ENCODE measurements at regions not wholly inside any gene's neighbourhood (a gene's known extent, or its start where the extent isn't known, plus 50 kb on each side); places are given as distances from the start of the nearest gene placed in this dataset.

DNA sequence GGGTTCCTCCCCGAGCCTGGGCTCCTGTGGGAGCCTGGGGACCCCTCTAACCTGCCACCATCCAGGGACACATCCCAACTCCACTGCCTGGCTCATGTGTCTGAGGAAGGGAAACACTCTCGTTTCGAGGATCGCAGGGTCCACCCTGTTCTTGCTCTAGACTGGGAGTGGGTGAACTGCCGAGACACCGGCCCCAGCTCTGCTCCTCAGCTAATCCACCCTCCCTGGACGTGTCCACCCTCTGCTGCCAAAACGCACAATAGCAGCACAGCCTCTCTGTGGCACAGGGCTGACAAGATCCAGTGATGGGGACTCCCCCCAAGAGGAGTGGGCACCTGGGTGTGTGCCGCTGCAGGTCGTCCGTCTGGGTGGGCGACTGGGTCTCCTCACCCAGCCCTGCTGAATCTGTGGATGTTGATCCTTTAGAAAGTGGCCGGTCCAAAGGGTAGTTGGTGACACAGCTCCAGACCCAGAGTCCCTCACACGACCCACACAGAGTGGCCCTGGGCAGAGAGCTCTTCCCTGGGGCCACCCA is 65.2 kb upstream of the FAM20C start:
- no peak overlapping the region for H3K27ac Mint-ChIP-seq
- H3K27me3 Mint-ChIP-seq: peaks cover 2% of the 10 kb centered on the region
- no peaks in the 10 kb centered on the region for H3K4me1 Mint-ChIP-seq
- no peaks in the 10 kb centered on the region for H3K36me3 Mint-ChIP-seq
- DNase-seq (ENCODE audit: low spot score in 2 of 2): no peak
- no peaks in the 10 kb centered on the region for H3K9me3 Mint-ChIP-seq
- no peak overlapping the region for H3K4me3 Mint-ChIP-seq
- ATAC-seq (ENCODE audit: low read depth): no peak

DNA sequence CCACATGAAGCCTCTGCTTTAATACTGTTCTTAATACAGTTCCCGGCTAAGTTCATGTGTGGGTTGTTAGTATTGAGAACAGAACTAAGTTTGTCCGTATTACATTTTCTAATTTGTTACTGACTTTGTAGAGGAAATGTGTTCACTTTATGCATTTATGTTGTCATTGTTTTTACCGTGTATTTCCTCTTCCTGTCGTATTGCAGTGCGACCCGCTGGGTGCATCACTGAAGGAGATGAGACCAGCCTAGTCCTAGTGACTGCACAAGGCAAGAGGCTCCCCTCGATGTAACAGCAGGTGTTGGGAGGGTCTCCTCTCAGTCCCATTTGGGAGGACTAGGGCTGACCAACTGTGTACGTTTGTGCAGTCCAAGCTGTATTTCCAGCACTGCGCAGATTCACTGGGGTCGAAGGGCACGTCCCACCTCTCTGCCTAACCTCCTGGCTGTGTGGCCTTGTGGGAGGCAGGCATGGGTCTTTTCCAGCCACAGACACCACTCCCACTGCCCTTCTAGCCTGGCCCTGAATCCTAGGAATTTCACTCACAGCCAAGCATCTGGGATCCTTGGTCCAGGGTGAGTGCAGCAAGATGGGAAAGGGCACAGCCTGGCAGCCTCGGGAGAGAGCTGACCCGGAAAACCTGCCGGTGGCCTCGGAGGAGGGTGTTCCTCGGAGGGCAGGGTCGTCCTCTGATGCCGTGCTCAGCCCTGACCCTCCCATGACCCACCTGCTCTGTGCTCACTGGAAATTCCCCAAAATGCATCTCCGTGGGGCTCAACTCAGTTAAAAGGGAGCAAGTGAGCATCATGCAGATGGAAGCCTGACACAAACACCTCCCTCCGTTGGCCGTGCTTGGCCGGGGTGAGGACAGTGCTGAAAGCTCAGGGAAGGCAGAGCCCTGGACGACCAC is 63.9 kb upstream of the FAM20C start:
- Mint-ChIP-seq H3K4me1 (no peaks in the 10 kb centered on the region), H3K36me3 (no peaks in the 10 kb centered on the region)

DNA sequence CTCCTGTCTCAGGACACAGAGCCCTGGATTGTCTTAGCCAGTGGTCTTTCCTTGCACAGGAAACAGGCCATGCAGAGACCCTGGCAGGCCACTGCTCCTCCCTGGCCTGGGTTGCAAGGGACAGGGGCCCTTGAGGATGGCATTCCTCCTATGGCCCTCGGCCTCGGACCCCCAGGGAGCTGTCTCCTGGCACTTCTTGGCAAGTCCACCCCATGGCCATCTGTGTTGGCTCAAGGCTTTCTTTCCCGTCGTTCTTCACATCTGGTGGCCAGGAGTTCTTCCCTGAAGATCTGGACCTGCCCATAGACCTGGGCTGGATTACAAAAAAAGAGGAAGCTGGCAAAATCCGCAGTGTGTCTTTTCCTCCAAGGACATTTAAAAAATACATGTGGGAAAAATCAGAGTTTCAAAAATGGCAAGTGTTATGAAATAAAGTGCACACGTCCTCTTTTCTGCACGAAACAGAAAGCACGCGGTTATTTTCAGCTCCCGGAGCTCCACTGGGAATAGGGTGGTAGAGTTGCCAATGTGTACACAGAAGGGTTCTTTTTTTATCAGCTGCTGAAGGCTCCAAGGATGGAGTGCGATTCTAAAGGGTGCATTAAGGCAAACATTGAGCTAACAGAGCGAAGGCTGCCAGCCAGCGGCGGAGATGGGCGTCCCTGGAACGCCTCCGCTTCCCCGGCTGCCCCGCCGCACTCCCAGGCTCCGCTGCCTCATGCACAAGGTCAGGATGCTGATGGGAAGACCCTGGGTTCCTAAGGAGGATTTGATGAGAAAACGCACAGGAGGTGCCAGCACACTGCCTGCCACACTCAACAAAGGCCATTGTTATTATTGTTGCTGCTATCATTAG is 62.8 kb upstream of the FAM20C start:
- no peak for ATAC-seq (ENCODE audit: low read depth)

More for the DNA sequence above, 63.9 kb upstream of the FAM20C start:
- H3K27me3 Mint-ChIP-seq: peaks cover 6% of the 10 kb centered on the region
- DNase-seq (ENCODE audit: low spot score in 2 of 2): no peak
- no peak overlapping the region for H3K4me3 Mint-ChIP-seq
- no peak overlapping the region for H3K27ac Mint-ChIP-seq
- no peaks in the 10 kb centered on the region for H3K9me3 Mint-ChIP-seq
- ATAC-seq (ENCODE audit: low read depth): no peak

DNA sequence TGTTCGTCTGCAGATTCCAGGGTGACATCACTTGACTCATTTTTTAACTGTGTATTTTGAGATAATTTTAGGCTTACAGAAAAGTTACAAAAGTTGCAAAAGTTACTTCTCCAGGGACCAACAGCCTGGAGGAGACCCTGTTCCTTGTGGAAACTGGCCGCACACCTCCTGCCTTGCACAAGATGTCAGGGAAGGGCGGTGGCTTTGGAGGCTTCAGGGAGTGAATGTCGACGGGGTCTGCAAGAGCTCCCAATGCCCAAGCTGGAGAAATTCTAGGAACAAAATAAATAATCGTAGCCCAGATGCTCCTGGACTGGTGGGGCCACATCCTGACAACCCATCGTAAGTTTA is 62.2 kb upstream of the FAM20C start:
- H3K27me3 Mint-ChIP-seq: peaks cover 6% of the 10 kb centered on the region
- no peak for ATAC-seq (ENCODE audit: low read depth)
- H3K36me3 Mint-ChIP-seq: no peaks in the 10 kb centered on the region
- no peak overlapping the region for H3K27ac Mint-ChIP-seq
- no peak for DNase-seq (ENCODE audit: low spot score in 2 of 2)
- no peaks in the 10 kb centered on the region for H3K9me3 Mint-ChIP-seq
- H3K4me1 Mint-ChIP-seq: no peaks in the 10 kb centered on the region
- H3K4me3 Mint-ChIP-seq: no peak overlapping the region

More for the DNA sequence above, 62.8 kb upstream of the FAM20C start:
- no peak for DNase-seq (ENCODE audit: low spot score in 2 of 2)
- Mint-ChIP-seq H3K4me1 (no peaks in the 10 kb centered on the region), H3K27ac (no peak overlapping the region), H3K4me3 (no peak overlapping the region), H3K36me3 (no peaks in the 10 kb centered on the region), H3K27me3 (peaks cover 6% of the 10 kb centered on the region), H3K9me3 (no peaks in the 10 kb centered on the region)

DNA sequence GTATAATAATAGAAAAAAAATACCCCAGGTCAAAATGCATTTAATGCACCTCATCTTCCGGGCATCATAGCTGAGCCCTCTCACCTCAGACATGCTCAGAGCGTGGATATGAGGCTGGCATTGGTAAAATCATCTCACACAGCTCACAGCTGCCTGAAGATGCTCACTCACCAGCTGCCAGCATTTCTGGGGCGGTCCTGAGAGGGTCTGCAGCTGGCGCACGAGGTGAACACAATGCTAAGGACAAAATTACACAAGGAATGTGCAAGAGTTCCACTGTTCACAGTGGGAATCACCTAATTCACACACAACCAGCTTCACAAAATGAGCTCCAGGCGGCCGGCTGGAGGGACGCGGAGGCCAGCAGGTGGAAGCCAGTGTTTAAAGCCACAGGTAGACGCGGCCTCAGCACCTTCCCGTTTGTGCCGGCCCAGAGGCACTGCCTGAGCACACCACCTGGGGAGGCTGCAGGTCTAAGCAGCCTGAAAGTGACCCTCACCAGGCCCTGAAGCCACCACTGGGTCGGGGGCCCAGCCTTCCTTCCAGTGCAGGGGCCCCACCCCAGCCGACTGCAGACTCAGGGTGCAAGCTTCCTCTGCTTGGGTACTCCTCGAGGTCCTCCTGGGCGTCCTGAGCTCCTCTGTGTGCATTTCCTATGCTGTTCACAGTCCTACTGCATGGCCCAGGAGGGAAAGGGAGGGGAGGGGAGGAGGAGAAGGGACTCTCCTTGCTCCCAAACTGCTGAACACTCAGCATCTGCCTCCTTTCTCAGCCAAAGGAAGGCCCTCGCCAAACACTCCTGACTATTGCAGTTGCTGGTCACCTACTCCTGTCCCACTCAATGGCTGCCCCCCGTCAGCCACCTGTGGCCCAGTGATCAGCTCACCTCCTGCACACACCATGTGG is 61.2 kb upstream of the FAM20C start:
- no peak for DNase-seq (ENCODE audit: low spot score in 2 of 2)
- no peak for ATAC-seq (ENCODE audit: low read depth)
- H3K9me3 Mint-ChIP-seq: no peaks in the 10 kb centered on the region
- no peak overlapping the region for H3K4me3 Mint-ChIP-seq
- H3K27me3 Mint-ChIP-seq: peaks cover 4% of the 10 kb centered on the region
- H3K27ac Mint-ChIP-seq: no peak overlapping the region
- H3K36me3 Mint-ChIP-seq: no peaks in the 10 kb centered on the region
- no peaks in the 10 kb centered on the region for H3K4me1 Mint-ChIP-seq

DNA sequence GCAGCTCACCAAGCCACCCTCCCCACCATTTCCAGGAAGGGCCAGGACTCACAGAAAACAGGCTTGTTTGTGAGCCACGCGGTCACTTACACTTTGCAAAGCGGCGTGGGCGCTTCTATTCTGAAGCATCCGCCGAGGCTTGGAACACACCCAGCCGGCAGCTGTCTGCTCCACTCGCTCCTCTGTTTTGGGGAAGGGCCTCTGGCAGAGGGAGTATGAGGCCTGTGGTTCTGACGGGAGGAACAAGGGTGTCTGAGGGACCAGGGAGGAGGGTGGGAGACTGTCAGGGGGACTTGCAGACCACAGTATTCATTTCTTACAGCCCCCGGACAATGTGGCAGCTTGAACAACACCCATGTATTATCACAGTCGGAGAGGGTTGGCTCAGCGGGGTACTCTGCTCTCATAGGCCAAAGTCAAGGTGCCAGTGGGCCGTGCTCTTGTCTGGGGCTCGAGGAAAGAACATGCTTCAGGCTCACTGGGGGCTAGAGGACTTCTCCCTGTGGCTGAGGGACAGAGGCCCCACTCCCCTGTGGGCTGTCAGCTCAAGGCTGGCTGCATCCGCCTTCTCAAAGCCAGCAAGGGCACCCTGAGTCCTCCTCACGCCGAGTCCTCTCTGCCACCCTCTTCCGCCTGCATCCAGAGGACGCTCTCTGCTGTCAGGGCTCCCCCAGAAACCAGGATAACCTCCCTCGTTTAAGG is 60.4 kb upstream of the FAM20C start:
- Mint-ChIP-seq H3K27ac (no peak overlapping the region), H3K36me3 (no peaks in the 10 kb centered on the region), H3K4me3 (no peak overlapping the region), H3K4me1 (no peaks in the 10 kb centered on the region), H3K27me3 (peaks cover 4% of the 10 kb centered on the region), H3K9me3 (no peaks in the 10 kb centered on the region)
- ATAC-seq (ENCODE audit: low read depth) (no peak), DNase-seq (ENCODE audit: low spot score in 2 of 2) (no peak)

DNA sequence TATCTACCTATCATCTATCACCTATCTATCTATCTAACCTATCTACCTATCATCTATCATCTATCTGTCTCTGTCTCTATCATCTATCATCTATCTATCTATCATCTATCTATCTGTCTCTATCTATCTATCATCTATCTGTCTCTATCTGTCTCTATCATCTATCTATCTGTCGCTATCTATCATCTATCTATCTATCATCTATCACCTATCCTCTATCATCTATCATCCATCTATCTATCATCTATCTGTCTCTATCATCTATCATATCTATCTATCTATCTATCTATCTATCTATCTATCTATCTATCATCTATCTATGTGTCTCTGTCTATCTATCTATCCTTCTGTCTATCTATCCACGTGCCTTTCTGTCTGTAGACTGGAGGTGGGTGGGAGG is 59.5 kb upstream of the FAM20C start:
- no peaks in the 10 kb centered on the region for H3K4me1 Mint-ChIP-seq
- DNase-seq (ENCODE audit: low spot score in 2 of 2) (no peak), ATAC-seq (ENCODE audit: low read depth) (no peak)
- no peaks in the 10 kb centered on the region for H3K9me3 Mint-ChIP-seq
- H3K27ac Mint-ChIP-seq: no peak overlapping the region
- H3K27me3 Mint-ChIP-seq: peaks cover 4% of the 10 kb centered on the region
- H3K36me3 Mint-ChIP-seq: no peaks in the 10 kb centered on the region
- no peak overlapping the region for H3K4me3 Mint-ChIP-seq

DNA sequence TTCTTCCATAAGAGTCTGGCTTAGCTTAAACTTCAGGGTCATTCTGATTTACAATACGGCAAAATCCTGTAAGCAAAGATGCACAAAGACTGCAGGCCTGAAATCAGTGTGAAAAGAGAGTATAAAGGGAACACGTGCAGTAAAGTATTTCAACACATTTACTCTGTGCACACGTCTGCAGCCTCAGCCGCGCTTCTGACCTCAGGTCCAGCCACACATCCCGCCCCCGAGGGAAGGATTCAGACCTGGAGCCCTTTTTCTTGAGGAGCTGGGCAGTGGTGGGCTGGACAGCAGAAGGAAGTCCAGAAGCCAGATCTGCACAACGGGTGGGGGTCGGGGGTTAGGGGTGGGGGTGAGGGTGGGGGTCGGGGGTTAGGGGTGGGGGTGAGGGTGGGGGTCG is 58.9 kb upstream of the FAM20C start:
- H3K27ac Mint-ChIP-seq: no peak overlapping the region
- H3K9me3 Mint-ChIP-seq: no peaks in the 10 kb centered on the region
- ATAC-seq (ENCODE audit: low read depth) (no peak), DNase-seq (ENCODE audit: low spot score in 2 of 2) (no peak)
- no peaks in the 10 kb centered on the region for H3K36me3 Mint-ChIP-seq
- no peaks in the 10 kb centered on the region for H3K4me1 Mint-ChIP-seq
- no peak overlapping the region for H3K4me3 Mint-ChIP-seq
- peaks cover 4% of the 10 kb centered on the region for H3K27me3 Mint-ChIP-seq

DNA sequence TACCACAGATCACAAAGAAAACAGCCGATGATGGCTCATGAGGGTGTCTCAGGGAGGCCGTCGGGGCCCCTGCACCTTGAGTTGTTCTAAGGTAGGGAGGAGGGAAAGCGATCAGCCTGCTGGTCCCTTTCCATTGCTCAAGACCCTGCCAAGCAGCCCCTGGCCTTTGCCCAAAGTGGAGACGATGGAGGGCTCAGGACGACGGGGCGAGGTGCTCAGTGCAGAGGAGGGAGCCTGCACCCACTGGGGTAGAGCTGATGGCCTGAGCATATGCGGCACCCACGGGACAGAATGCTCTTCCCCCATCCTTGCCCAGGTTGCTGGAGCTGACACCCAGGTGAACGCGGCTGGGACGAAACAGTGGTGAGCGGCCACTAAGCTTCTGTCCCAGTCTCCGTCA is 58.3 kb upstream of the FAM20C start:
- H3K27ac Mint-ChIP-seq: no peak overlapping the region
- peaks cover 6% of the 10 kb centered on the region for H3K27me3 Mint-ChIP-seq
- H3K4me1 Mint-ChIP-seq: no peaks in the 10 kb centered on the region
- no peaks in the 10 kb centered on the region for H3K36me3 Mint-ChIP-seq
- ATAC-seq (ENCODE audit: low read depth): no peak
- no peak overlapping the region for H3K4me3 Mint-ChIP-seq
- no peak for DNase-seq (ENCODE audit: low spot score in 2 of 2)
- H3K9me3 Mint-ChIP-seq: no peaks in the 10 kb centered on the region

DNA sequence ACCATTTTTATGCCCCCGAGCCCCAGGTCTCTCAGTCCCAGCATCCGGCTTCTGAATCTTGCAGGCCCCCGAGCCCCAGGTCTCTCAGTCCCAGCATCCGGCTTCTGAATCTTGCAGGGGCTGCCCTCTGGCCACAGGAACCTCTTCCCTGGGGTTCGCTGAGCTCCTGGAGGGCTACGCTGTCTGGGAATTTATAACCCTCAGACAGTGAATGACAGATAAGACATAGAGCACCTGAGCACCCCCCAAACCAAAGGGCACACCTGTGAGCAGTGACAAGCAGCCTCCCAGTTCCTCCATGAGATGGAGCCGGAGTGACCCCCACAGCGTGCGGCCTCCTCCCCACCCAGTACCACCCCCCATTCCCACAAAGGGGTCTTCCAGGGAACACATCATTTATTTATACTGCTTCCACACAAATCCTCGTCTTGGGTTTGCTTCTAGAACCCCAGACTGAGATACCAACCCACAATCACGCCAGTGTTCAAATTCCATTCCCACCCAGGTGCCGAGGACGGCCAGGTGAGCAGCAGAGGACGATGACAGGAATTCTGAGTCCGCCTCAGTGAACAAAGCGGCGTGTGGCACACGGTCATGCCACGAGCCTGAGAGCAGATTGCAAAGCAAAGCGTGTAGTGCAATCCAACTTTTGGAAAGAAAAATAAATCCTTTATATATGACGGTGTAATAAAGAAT is 57.7 kb upstream of the FAM20C start:
- no peaks in the 10 kb centered on the region for H3K4me1 Mint-ChIP-seq
- H3K27me3 Mint-ChIP-seq: peaks cover 6% of the 10 kb centered on the region
- no peaks in the 10 kb centered on the region for H3K36me3 Mint-ChIP-seq
- H3K4me3 Mint-ChIP-seq: no peak overlapping the region
- DNase-seq (ENCODE audit: low spot score in 2 of 2) (no peak), ATAC-seq (ENCODE audit: low read depth) (no peak)
- no peaks in the 10 kb centered on the region for H3K9me3 Mint-ChIP-seq
- H3K27ac Mint-ChIP-seq: no peak overlapping the region

DNA sequence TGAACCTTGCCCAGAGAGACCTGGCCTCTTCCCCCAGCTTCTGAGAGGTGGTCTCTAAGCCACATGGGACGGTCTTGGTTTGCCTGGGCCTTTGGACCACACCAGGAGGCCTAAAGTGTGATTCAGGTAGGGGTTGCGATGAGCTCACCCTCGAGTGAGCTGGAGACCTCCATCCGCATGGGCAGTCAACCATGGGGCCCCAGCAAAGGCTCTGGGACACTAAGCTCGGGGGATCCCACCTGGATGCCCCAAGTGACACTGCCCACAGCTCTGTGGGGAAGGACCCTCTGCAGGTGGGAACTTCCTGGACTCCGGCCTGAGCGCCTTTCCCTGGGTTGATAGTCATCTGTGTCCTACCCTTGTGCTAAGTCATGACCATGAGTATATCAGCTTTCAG is 57.1 kb upstream of the FAM20C start:
- Mint-ChIP-seq H3K27ac (no peak overlapping the region), H3K4me1 (no peaks in the 10 kb centered on the region), H3K27me3 (peaks cover 6% of the 10 kb centered on the region), H3K4me3 (no peak overlapping the region), H3K9me3 (no peaks in the 10 kb centered on the region), H3K36me3 (no peaks in the 10 kb centered on the region)
- no peak for ATAC-seq (ENCODE audit: low read depth)
- no peak for DNase-seq (ENCODE audit: low spot score in 2 of 2)

DNA sequence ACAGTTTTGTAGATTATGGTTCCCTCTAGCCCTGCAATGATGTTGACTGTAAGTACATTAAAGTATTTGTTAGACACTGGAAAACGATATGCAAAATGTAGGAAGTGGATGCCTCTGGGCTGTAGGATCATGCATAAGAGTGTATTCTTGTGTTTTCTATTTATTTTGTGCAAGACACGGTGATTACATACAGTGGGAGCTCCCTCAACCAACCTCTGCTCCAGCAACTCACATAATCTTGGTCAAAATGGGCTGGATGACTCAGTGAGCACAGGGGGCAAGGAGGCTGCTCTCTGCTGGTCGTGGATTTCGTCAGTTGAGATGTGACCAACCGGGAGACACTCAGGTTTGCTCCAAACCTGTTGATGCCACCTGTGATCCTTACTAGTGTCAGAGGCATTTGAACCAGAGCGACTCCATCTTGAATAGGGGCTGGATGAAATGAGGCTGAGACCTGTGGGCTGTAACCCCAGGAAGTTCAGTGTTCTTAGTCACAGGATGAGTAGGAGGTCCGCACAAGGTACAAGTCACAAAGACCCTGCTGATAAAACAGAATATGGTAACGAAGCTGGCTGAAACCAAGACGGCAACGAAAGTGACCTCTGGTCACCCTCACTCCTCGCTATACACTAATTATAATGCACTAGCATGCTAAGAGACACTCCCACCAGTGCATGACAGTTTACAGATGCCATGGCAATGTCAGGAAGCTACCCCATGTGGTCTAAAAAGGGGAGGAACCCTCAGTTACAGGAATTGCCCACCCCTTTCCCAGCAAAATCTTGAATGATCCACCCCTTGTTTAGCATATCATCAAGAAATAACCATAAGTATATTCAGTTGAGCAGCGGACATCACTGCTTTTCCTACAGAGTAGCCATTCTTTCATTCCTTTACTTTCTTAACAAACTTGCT is 56.4 kb upstream of the FAM20C start:
- Mint-ChIP-seq H3K9me3 (no peaks in the 10 kb centered on the region), H3K4me1 (no peaks in the 10 kb centered on the region), H3K27ac (no peak overlapping the region), H3K36me3 (no peaks in the 10 kb centered on the region), H3K4me3 (no peak overlapping the region), H3K27me3 (peaks cover 7% of the 10 kb centered on the region)
- ATAC-seq (ENCODE audit: low read depth) (no peak), DNase-seq (ENCODE audit: low spot score in 2 of 2) (no peak)
